Thyroid gland (tissue), 4 donors: ENCODE measurements at regions not wholly inside any gene's neighbourhood (a gene's known extent, or its start where the extent isn't known, plus 50 kb on each side); places are given as distances from the start of the nearest gene placed in this dataset.

ENCODE experiments used
- CTCF ChIP-seq, 6 experiments: fragments of 200-600 bp in 3 of 6; fragments of 450-650 bp in 3 of 6; sonication (generic) in 3 of 6; IDR thresholded peaks; one replicate each; pipeline ENCODE4 v1.5.1; 2016 to 2019; ENCODE audit warnings: antibody characterized with exemption in 6 of 6, mild to moderate bottlenecking in 2 of 6, inconsistent platforms in 1 of 6, moderate library complexity in 1 of 6
- POLR2A ChIP-seq, 2 donors: fragments of 450-650 bp; IDR thresholded peaks; one replicate each; pipeline ENCODE4 v1.6.1; 2017; ENCODE audit warnings: antibody characterized with exemption in 2 of 2, mild to moderate bottlenecking in 2 of 2, moderate library complexity in 1 of 2

GRCh38 chr11:23423656-23424055, 563.4 kb upstream of the CCDC179 start:
- no peak for TF ChIP-seq CTCF (IDR thresholded peaks at IDR 0.05)
- no peak for TF ChIP-seq POLR2A (IDR thresholded peaks at IDR 0.05)
